Medulla oblongata (tissue), 1 donor: ENCODE measurements at regions not wholly inside any gene's neighbourhood (a gene's known extent, or its start where the extent isn't known, plus 50 kb on each side); places are given as distances from the start of the nearest gene placed in this dataset.

ENCODE experiments used
- DNase-seq: peaks from one replicate; pipeline ENCODE4 v3.0.0-alpha.2; 2015; ENCODE audit errors: extremely low spot score

GRCh38 chr3:43207628-43208085 lies 78.7 kb upstream of the SNRK start:
- DNase-seq, result no peak

- no peak for DNase-seq
These were observed 79.7 kb upstream of the SNRK start for GRCh38 chr3:43206632-43207031.

GRCh38 chr3:43206105-43206504 lies 80.2 kb upstream of the SNRK start:
- no peak for DNase-seq

- DNase-seq, result no peak
These were observed 83.3 kb upstream of the SNRK start for GRCh38 chr3:43203022-43203421.

- no peak for DNase-seq
These were observed 84.8 kb upstream of the SNRK start for GRCh38 chr3:43201581-43201980.

- no peak for DNase-seq
These were observed 86.6 kb upstream of the SNRK start for GRCh38 chr3:43199645-43200306.

GRCh38 chr3:43198791-43199644 lies 87.3 kb upstream of the SNRK start:
- DNase-seq, result no peak

GRCh38 chr3:43198301-43198700 lies 88.0 kb upstream of the SNRK start:
- DNase-seq, result no peak

GRCh38 chr3:43197181-43197580 lies 89.2 kb upstream of the SNRK start:
- DNase-seq, result no peak

GRCh38 chr3:43196721-43197120 lies 89.6 kb upstream of the SNRK start:
- no peak for DNase-seq

GRCh38 chr3:43195115-43195498 lies 89.2 kb upstream of the POMGNT2 start:
- DNase-seq, result no peak

- DNase-seq, result no peak
These were observed 88.7 kb upstream of the POMGNT2 start for GRCh38 chr3:43194490-43195114.

GRCh38 chr3:43194069-43194468 lies 88.2 kb upstream of the POMGNT2 start:
- no peak for DNase-seq

- DNase-seq, result no peak
These were observed 86.1 kb upstream of the POMGNT2 start for GRCh38 chr3:43192028-43192427.

GRCh38 chr3:43191116-43191515 lies 85.2 kb upstream of the POMGNT2 start:
- DNase-seq, result no peak

- DNase-seq, result no peak
These were observed 84.8 kb upstream of the POMGNT2 start for GRCh38 chr3:43190670-43191069.

GRCh38 chr3:43187836-43188479 lies 82.1 kb upstream of the POMGNT2 start:
- no peak for DNase-seq

GRCh38 chr3:43185983-43186314 lies 80.1 kb upstream of the POMGNT2 start:
- no peak for DNase-seq

- no peak for DNase-seq
These were observed 79.5 kb upstream of the POMGNT2 start for GRCh38 chr3:43185274-43185982.

- DNase-seq, result no peak
These were observed 77.6 kb upstream of the POMGNT2 start for GRCh38 chr3:43183456-43183855.

- DNase-seq, result no peak
These were observed 75.4 kb upstream of the POMGNT2 start for GRCh38 chr3:43181202-43181821.
